IPS DF 19.7 (cell line): ENCODE measurements at regions not wholly inside any gene's neighbourhood (a gene's known extent, or its start where the extent isn't known, plus 50 kb on each side); places are given as distances from the start of the nearest gene placed in this dataset.

Source experiments
- DNase-seq: peaks from one replicate; pipeline ENCODE4 v3.0.0-alpha.2; 2013; ENCODE audit warnings: low read depth, low spot score

GRCh38 chr6:74780831-74781230 lies 425.0 kb downstream of the COL12A1 start:
- DNase-seq = no peak

- no peak for DNase-seq
Measured at GRCh38 chr6:74768738-74769137, 437.1 kb downstream of the COL12A1 start.

GRCh38 chr6:74768120-74768519 lies 437.7 kb downstream of the COL12A1 start:
- DNase-seq = no peak

GRCh38 chr6:74765486-74765885 lies 440.4 kb downstream of the COL12A1 start:
- no peak for DNase-seq

- no peak for DNase-seq
Measured at GRCh38 chr6:74764486-74764885, 441.4 kb downstream of the COL12A1 start.

GRCh38 chr6:74762841-74763240 lies 443.0 kb downstream of the COL12A1 start:
- DNase-seq = no peak

GRCh38 chr6:74757813-74758212 lies 448.0 kb downstream of the COL12A1 start:
- no peak for DNase-seq

- DNase-seq = no peak
Measured at GRCh38 chr6:74756923-74757322, 448.9 kb downstream of the COL12A1 start.

- DNase-seq = no peak
Measured at GRCh38 chr6:74755778-74756177, 450.1 kb downstream of the COL12A1 start.

GRCh38 chr6:74755196-74755595 lies 450.7 kb downstream of the COL12A1 start:
- no peak for DNase-seq

GRCh38 chr6:74753883-74754600 lies 451.8 kb downstream of the COL12A1 start:
- no peak for DNase-seq

GRCh38 chr6:74752303-74752702 lies 453.6 kb downstream of the COL12A1 start:
- no peak for DNase-seq

GRCh38 chr6:74750826-74751225 lies 455.0 kb downstream of the COL12A1 start:
- no peak for DNase-seq

GRCh38 chr6:74749211-74750147 lies 456.4 kb downstream of the COL12A1 start:
- no peak for DNase-seq

- DNase-seq = no peak
Measured at GRCh38 chr6:74745670-74746069, 460.2 kb downstream of the COL12A1 start.

- no peak for DNase-seq
Measured at GRCh38 chr6:74742793-74743508, 462.9 kb downstream of the COL12A1 start.

GRCh38 chr6:74741646-74742045 lies 464.2 kb downstream of the COL12A1 start:
- DNase-seq = no peak

GRCh38 chr6:74735304-74735703 lies 470.5 kb downstream of the COL12A1 start:
- no peak for DNase-seq

GRCh38 chr6:74734901-74735300 lies 471.0 kb downstream of the COL12A1 start:
- DNase-seq = no peak

- DNase-seq = no peak
Measured at GRCh38 chr6:74733830-74734620, 471.8 kb downstream of the COL12A1 start.

- no peak for DNase-seq
Measured at GRCh38 chr6:74731931-74732330, 473.9 kb downstream of the COL12A1 start.
